Neural crest cell (in vitro differentiated cells): ENCODE measurements at regions not wholly inside any gene's neighbourhood (a gene's known extent, or its start where the extent isn't known, plus 50 kb on each side); places are given as distances from the start of the nearest gene placed in this dataset.
"Not testable (repeated sequence)": the region's sequence is repeated elsewhere in the genome, so short reads cannot be mapped to it uniquely, and the experiment has no call there.

Source experiments
- DNase-seq: peaks from one replicate; pipeline ENCODE4 v3.0.0; 2021; ENCODE audit warnings: low read depth, mixed read lengths, low spot score
- H3K27ac Mint-ChIP-seq: one replicate; pipeline ENCODE4 v1.8.0; 2021; ENCODE audit warnings: mild to moderate bottlenecking, mixed read lengths; ENCODE audit not compliant: unreplicated experiment
- H3K27me3 Mint-ChIP-seq: 2 replicates; pipeline ENCODE4 v1.8.0; 2021; ENCODE audit warnings: low read depth, mild to moderate bottlenecking, mixed read lengths
- H3K36me3 Mint-ChIP-seq: 2 replicates; pipeline ENCODE4 v1.8.0; 2021; ENCODE audit warnings: low read depth, mild to moderate bottlenecking, mixed read lengths
- H3K4me1 Mint-ChIP-seq: 2 replicates; pipeline ENCODE4 v1.8.0; 2021; ENCODE audit warnings: mixed read lengths
- H3K4me3 Mint-ChIP-seq: one replicate; pipeline ENCODE4 v1.8.0; 2021; ENCODE audit warnings: mild to moderate bottlenecking, mixed read lengths
- H3K9me3 Mint-ChIP-seq: 2 replicates; pipeline ENCODE4 v1.8.0; 2021; ENCODE audit warnings: mixed read lengths
- TF ChIP-seq, protein P1 (sequence below): fragments of 200-600 bp; sonication (generic); conservative IDR thresholded peaks from 2 replicates; pipeline ENCODE4 v1.5.0; 2021; ENCODE audit warnings: antibody characterized with exemption, mild to moderate bottlenecking

DNA sequence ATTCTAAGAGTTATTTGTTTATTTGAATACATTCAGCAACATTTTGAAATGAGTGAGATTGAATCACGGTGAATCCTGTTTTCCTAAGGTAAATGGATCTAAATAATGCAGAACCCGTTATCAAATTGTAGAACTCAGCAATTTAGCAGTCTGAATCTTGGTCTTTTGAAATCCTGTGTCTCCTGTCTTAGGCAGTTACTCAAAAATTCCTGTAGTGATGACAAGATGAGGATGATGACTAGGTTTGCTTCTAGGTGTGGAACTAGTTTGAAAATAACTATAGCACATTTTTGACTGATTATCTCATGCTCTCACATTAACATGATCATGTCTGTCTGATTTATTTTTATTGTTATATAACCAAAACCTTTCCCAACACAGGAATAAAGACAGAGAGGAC lies 115.0 kb downstream of the RAP2B start:
- Mint-ChIP-seq H3K27ac (no peak overlapping the region), H3K4me3 (no peak overlapping the region)

DNA sequence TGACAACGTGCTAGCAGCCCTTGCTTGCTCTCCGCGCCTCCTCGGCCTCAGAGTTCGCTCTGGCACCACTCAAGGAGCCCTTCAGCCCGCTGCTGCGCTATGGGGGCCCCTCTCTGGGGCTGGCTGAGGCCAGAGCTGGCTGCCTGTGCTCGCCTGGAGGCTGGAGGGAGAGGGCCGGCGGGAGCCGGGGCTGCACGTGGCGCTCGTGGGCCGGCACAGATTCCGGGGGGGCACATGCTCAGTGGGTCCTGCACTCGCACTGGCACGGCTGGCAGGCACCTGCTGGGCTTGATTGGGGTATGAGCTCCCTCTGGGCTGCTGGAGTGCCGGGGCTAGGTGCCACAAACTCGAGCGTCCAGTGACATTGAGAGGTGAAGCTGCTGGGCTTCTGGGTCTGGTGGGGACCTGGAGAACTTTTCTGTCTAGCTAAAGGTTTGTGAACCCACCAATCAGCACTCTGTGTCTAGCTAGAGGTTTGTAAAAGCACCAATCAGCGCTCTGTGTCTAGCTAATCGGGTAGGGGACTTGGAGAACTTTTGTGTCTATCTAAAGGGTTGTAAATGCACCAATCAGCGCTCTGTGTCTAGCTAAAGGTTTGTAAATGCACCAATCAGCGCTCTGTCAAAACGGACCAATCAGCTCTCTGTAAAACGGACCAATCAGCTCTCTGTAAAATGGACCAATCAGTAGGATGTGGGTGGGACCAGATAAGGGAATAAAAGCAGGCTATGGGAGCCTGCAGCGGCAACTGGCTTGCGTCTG lies 119.4 kb downstream of the RAP2B start:
- not testable (repeated sequence) for H3K9me3 Mint-ChIP-seq, H3K27me3 Mint-ChIP-seq, H3K4me3 Mint-ChIP-seq, H3K27ac Mint-ChIP-seq, DNase-seq, H3K4me1 Mint-ChIP-seq, H3K36me3 Mint-ChIP-seq

More for the DNA sequence above, 115.0 kb downstream of the RAP2B start:
- H3K27me3 Mint-ChIP-seq, result no peaks in the 10 kb centered on the region
- H3K4me1 Mint-ChIP-seq, result no peaks in the 10 kb centered on the region
- TF ChIP-seq, protein P1, sequence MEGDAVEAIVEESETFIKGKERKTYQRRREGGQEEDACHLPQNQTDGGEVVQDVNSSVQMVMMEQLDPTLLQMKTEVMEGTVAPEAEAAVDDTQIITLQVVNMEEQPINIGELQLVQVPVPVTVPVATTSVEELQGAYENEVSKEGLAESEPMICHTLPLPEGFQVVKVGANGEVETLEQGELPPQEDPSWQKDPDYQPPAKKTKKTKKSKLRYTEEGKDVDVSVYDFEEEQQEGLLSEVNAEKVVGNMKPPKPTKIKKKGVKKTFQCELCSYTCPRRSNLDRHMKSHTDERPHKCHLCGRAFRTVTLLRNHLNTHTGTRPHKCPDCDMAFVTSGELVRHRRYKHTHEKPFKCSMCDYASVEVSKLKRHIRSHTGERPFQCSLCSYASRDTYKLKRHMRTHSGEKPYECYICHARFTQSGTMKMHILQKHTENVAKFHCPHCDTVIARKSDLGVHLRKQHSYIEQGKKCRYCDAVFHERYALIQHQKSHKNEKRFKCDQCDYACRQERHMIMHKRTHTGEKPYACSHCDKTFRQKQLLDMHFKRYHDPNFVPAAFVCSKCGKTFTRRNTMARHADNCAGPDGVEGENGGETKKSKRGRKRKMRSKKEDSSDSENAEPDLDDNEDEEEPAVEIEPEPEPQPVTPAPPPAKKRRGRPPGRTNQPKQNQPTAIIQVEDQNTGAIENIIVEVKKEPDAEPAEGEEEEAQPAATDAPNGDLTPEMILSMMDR, result no peak
- no peaks in the 10 kb centered on the region for H3K9me3 Mint-ChIP-seq
- no peaks in the 10 kb centered on the region for H3K36me3 Mint-ChIP-seq
- DNase-seq, result no peak

DNA sequence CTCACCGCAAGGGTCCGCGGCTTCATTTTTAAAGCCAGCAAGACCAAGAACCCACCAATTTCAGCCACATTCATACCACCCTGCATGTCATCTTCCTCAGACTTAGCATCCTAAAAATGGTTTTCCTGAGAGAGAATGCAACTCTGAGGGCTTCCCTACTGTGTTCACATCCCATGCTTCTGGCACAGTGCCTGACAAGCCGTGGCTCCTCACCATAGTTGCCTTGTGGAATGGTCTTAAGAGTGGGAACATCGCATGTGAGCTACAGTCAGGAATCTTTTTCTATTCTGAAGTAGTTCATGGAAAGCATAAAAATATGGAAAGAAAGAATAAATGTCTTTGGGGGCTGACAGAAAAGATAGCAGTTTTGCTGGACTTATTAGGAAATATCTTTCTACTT lies 120.3 kb downstream of the RAP2B start:
- Mint-ChIP-seq H3K4me3 (no peak overlapping the region), H3K4me1 (peaks cover 10% of the 10 kb centered on the region), H3K27ac (no peak overlapping the region), H3K36me3 (no peaks in the 10 kb centered on the region), H3K27me3 (no peaks in the 10 kb centered on the region), H3K9me3 (no peaks in the 10 kb centered on the region)
- TF ChIP-seq, protein P1, result no peak
- DNase-seq, result no peak

DNA sequence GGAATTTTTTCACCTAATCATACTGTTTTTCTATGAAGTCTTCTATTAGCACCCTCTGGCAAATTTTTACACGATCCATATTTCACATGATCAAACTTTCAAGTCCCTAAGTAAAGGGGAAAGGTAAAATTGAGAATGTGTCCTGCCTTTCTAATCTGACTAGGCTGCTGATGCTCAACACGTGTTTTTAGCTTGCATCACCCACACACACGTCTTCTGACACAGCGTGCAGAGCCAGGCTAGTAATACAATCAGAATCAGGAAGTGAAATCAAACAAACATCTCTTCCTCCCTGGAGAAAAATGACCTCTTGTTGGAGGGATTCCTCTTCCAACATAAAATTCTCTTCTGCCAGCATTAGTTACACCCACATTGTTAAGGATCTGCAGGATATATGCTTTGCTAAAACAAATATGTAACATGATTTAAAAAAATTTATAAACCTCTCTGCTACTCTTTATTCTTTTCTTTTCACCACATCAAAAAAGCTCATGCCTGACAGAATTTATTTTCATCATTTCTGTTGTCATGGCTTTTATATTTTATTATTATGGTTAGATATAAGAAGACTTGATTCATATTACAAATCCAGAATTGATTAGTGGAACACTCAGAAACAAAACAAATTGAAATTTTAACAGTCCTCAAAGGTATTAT lies 122.4 kb downstream of the RAP2B start:
- Mint-ChIP-seq H3K27ac (no peak overlapping the region), H3K27me3 (no peaks in the 10 kb centered on the region), H3K4me3 (no peak overlapping the region), H3K9me3 (no peaks in the 10 kb centered on the region), H3K4me1 (peaks cover 10% of the 10 kb centered on the region), H3K36me3 (no peaks in the 10 kb centered on the region)
- DNase-seq, result no peak
- TF ChIP-seq, protein P1, result no peak

DNA sequence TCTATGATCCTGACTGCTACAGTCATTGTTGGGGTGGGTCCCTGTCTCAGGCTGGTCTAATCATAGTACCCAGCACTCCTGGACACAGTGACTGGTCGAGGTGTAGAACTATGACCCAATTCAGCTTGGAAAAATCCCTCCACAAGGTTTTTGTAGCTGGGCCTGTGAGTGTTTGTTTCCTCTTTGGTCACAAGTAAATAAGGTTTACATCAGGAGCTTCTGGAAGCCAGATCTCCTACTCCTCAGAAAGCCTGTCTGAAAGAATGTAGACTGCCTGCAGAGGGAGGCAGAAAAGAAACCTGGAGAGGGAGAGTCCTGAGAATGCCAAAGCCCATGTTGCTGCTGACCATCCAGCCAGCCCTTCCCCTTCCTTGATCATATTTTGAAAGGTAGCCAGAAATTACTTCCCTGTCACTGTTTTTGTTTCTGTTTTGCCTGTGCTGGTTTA lies 123.2 kb downstream of the RAP2B start:
- TF ChIP-seq, protein P1, result no peak
- no peaks in the 10 kb centered on the region for H3K9me3 Mint-ChIP-seq
- H3K36me3 Mint-ChIP-seq, result no peaks in the 10 kb centered on the region
- DNase-seq, result no peak
- H3K4me3 Mint-ChIP-seq, result no peak overlapping the region
- no peak overlapping the region for H3K27ac Mint-ChIP-seq
- H3K27me3 Mint-ChIP-seq, result no peaks in the 10 kb centered on the region
- H3K4me1 Mint-ChIP-seq, result peaks cover 10% of the 10 kb centered on the region

DNA sequence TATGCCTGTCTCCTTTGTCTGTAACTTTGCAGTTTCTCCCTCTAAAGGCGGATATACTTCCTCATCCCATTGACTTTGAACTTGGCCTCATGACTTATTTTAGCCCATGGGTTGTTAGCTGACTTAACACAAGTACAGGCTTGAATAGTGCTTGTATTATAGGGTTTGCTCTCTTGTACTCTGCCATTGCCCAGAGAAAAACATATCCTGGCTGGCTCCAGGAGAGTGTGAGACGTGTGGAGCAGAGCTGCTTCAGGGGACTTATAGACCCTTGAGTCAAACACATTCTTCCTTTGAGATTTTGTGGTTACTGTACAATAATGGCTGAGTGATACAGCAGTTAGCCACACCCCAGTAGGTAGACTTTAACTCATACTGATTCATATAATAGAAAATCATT lies 124.0 kb downstream of the RAP2B start:
- H3K36me3 Mint-ChIP-seq, result no peaks in the 10 kb centered on the region
- peaks cover 10% of the 10 kb centered on the region for H3K4me1 Mint-ChIP-seq
- H3K27me3 Mint-ChIP-seq, result no peaks in the 10 kb centered on the region
- H3K27ac Mint-ChIP-seq, result no peak overlapping the region
- H3K4me3 Mint-ChIP-seq, result no peak overlapping the region
- no peak for DNase-seq
- no peaks in the 10 kb centered on the region for H3K9me3 Mint-ChIP-seq
- TF ChIP-seq, protein P1, result no peak
